ENCODE measurements at regions not wholly inside any gene's neighbourhood (a gene's known extent, or its start where the extent isn't known, plus 50 kb on each side); places are given as distances from the start of the nearest gene placed in this dataset.

- H3K27me3 ChIP-seq (ENCODE audit: control insufficient read depth, insufficient read depth, low read length, poor library complexity, severe bottlenecking), result no peaks in the 10 kb centered on the region
- WGBS, 2 experiments, result 85 to 86% methylated on average over 8 of the region's 8 CpGs
- no peak overlapping the region for H3K27ac ChIP-seq (ENCODE audit: insufficient read depth, low read depth, low read length, poor library complexity, severe bottlenecking)
- H3K4me3 ChIP-seq (ENCODE audit: insufficient read depth, low read depth, low read length), result no peak overlapping the region
- H3K4me1 ChIP-seq (ENCODE audit: control insufficient read depth, insufficient read depth, low read length), result no peaks in the 10 kb centered on the region
- no peaks in the 10 kb centered on the region for H3K36me3 ChIP-seq (ENCODE audit: control insufficient read depth, insufficient read depth, low read length)
- H3K9me3 ChIP-seq (ENCODE audit: control insufficient read depth, low read length), result no peaks in the 10 kb centered on the region
Measured at GRCh38 chr2:10245021-10245420, 57.7 kb upstream of the HPCAL1 start.

- Histone ChIP-seq H3K27ac (ENCODE audit: insufficient read depth, low read depth, low read length, poor library complexity, severe bottlenecking) (no peak overlapping the region), H3K36me3 (ENCODE audit: control insufficient read depth, insufficient read depth, low read length) (no peaks in the 10 kb centered on the region), H3K4me3 (ENCODE audit: insufficient read depth, low read depth, low read length) (no peak overlapping the region), H3K9me3 (ENCODE audit: control insufficient read depth, low read length) (no peaks in the 10 kb centered on the region), H3K4me1 (ENCODE audit: control insufficient read depth, insufficient read depth, low read length) (no peaks in the 10 kb centered on the region), H3K27me3 (ENCODE audit: control insufficient read depth, insufficient read depth, low read length, poor library complexity, severe bottlenecking) (no peaks in the 10 kb centered on the region)
- WGBS, 2 experiments, result 93% methylated on average over 11 of the region's 11 CpGs
Measured at GRCh38 chr2:10245661-10246060, 57.0 kb upstream of the HPCAL1 start.

GRCh38 chr2:10246370-10246769, 56.3 kb upstream of the HPCAL1 start:
- no peak overlapping the region for H3K27ac ChIP-seq (ENCODE audit: insufficient read depth, low read depth, low read length, poor library complexity, severe bottlenecking)
- H3K9me3 ChIP-seq (ENCODE audit: control insufficient read depth, low read length), result no peaks in the 10 kb centered on the region
- H3K4me3 ChIP-seq (ENCODE audit: insufficient read depth, low read depth, low read length), result no peak overlapping the region
- no peaks in the 10 kb centered on the region for H3K4me1 ChIP-seq (ENCODE audit: control insufficient read depth, insufficient read depth, low read length)
- H3K36me3 ChIP-seq (ENCODE audit: control insufficient read depth, insufficient read depth, low read length), result no peaks in the 10 kb centered on the region
- WGBS, 2 experiments, result 90 to 93% methylated on average over 8 of the region's 8 CpGs
- no peaks in the 10 kb centered on the region for H3K27me3 ChIP-seq (ENCODE audit: control insufficient read depth, insufficient read depth, low read length, poor library complexity, severe bottlenecking)

DNA sequence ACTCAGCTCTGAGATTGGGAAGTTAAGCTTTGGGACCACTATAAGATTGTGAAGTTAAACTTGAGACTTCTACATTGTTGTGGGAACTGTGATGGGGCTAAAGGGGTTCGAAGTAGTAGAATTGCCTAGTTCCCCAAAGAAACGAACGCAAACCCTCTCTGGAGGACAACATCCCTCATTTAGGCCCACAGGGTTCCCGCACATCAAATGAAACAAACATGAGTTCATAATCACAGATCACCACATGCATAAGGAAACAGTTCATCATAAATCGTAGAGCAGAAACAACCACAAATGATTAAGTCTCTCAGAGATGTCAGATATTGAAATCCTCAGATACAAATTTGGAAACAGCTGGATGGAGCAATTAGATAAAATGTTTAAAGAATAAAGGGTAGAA, 55.9 kb upstream of the HPCAL1 start:
- 96% methylated on average over 5 of the region's 5 CpGs for WGBS, 2 experiments
- no peak overlapping the region for H3K4me3 ChIP-seq (ENCODE audit: insufficient read depth, low read depth, low read length)
- no peaks in the 10 kb centered on the region for H3K4me1 ChIP-seq (ENCODE audit: control insufficient read depth, insufficient read depth, low read length)
- H3K36me3 ChIP-seq (ENCODE audit: control insufficient read depth, insufficient read depth, low read length), result no peaks in the 10 kb centered on the region
- H3K27ac ChIP-seq (ENCODE audit: insufficient read depth, low read depth, low read length, poor library complexity, severe bottlenecking), result no peak overlapping the region
- H3K27me3 ChIP-seq (ENCODE audit: control insufficient read depth, insufficient read depth, low read length, poor library complexity, severe bottlenecking), result no peaks in the 10 kb centered on the region
- H3K9me3 ChIP-seq (ENCODE audit: control insufficient read depth, low read length), result no peaks in the 10 kb centered on the region

DNA sequence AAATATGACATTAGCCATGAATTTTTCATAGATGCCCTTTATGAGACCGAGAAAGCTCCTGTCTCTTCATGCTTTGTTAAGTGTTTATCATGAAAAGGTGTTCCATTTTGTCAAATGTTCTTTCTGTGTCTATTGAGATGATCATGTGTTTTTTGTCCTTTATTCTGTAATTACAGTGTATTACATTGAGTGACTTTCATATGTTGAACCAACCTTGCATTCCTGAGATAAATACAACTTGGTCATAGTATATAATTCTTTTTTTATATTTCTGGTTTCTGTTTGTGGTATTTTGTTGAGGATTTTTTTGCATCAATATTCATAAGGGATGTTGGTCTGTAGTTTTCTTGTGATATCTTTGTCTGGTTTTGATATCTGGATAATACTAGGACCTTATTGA, 52.9 kb upstream of the HPCAL1 start:
- H3K27me3 ChIP-seq (ENCODE audit: control insufficient read depth, insufficient read depth, low read length, poor library complexity, severe bottlenecking), result no peaks in the 10 kb centered on the region
- 82% methylated on average over 1 of the region's 1 CpG for WGBS, 2 experiments
- H3K27ac ChIP-seq (ENCODE audit: insufficient read depth, low read depth, low read length, poor library complexity, severe bottlenecking), result no peak overlapping the region
- H3K9me3 ChIP-seq (ENCODE audit: control insufficient read depth, low read length), result no peaks in the 10 kb centered on the region
- H3K4me1 ChIP-seq (ENCODE audit: control insufficient read depth, insufficient read depth, low read length), result no peaks in the 10 kb centered on the region
- no peaks in the 10 kb centered on the region for H3K36me3 ChIP-seq (ENCODE audit: control insufficient read depth, insufficient read depth, low read length)
- H3K4me3 ChIP-seq (ENCODE audit: insufficient read depth, low read depth, low read length), result no peak overlapping the region

- no peak overlapping the region for H3K4me3 ChIP-seq (ENCODE audit: insufficient read depth, low read depth, low read length)
- 94 to 97% methylated on average over 2 of the region's 2 CpGs for WGBS, 2 experiments
- H3K9me3 ChIP-seq (ENCODE audit: control insufficient read depth, low read length), result no peaks in the 10 kb centered on the region
- H3K27me3 ChIP-seq (ENCODE audit: control insufficient read depth, insufficient read depth, low read length, poor library complexity, severe bottlenecking), result no peaks in the 10 kb centered on the region
- no peaks in the 10 kb centered on the region for H3K36me3 ChIP-seq (ENCODE audit: control insufficient read depth, insufficient read depth, low read length)
- no peak overlapping the region for H3K27ac ChIP-seq (ENCODE audit: insufficient read depth, low read depth, low read length, poor library complexity, severe bottlenecking)
- no peaks in the 10 kb centered on the region for H3K4me1 ChIP-seq (ENCODE audit: control insufficient read depth, insufficient read depth, low read length)
Measured at GRCh38 chr2:10252224-10252623, 50.5 kb upstream of the HPCAL1 start.

DNA sequence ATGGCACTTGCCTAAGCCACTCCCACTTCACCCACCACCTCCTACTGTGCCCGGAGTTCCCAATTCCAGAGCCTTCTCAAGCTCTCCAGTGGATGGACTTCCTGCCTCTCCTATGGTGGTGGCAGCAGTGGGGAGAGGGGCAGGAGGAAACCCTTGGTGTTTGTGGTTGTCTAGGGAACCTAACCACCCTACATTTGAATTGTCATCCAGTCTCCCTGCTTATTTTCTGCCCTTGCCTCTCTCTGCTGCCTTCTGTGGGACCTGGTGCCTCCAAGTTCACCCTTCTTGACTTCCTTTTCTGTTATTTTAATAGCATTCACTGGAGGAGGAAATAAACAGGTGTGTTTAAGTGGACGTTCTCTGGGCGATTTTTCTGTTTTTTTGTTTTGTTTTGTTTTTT, 50.0 kb upstream of the HPCAL1 start:
- H3K9me3 ChIP-seq (ENCODE audit: control insufficient read depth, low read length), result no peaks in the 10 kb centered on the region
- H3K36me3 ChIP-seq (ENCODE audit: control insufficient read depth, insufficient read depth, low read length), result no peaks in the 10 kb centered on the region
- H3K4me1 ChIP-seq (ENCODE audit: control insufficient read depth, insufficient read depth, low read length), result no peaks in the 10 kb centered on the region
- 97 to 100% methylated on average over 3 of the region's 3 CpGs for WGBS, 2 experiments
- H3K27me3 ChIP-seq (ENCODE audit: control insufficient read depth, insufficient read depth, low read length, poor library complexity, severe bottlenecking), result no peaks in the 10 kb centered on the region
- no peak overlapping the region for H3K4me3 ChIP-seq (ENCODE audit: insufficient read depth, low read depth, low read length)
- no peak overlapping the region for H3K27ac ChIP-seq (ENCODE audit: insufficient read depth, low read depth, low read length, poor library complexity, severe bottlenecking)
